GM12878 (cell line): ENCODE measurements at regions not wholly inside any gene's neighbourhood (a gene's known extent, or its start where the extent isn't known, plus 50 kb on each side); places are given as distances from the start of the nearest gene placed in this dataset.

Experiments
- ATAC-seq: fragments of 200-7000 bp; cut with Tn5 transposase; 3 replicates; pipeline ENCODE4 v1.9.1; 2020; ENCODE audit warnings: mild to moderate bottlenecking, moderate library complexity
- BruUV-seq: library from RNA; stranded (reverse); fragments of 400-500 nt; replicated peaks from 2 replicates; lab custom pipeline; 2021; lab: Mats Ljungman, UMichigan
- CTCF ChIA-PET: fragments of 300-600 bp; sonication (Branson Sonifier 250); formaldehyde crosslinking; extraction: SDS; loops from one replicate; lab custom pipeline; 2021; ENCODE audit warnings: inconsistent platforms; lab: Yijun Ruan, JAX
- POLR2A ChIA-PET: fragments of 350-600 bp; formaldehyde crosslinking; extraction: SDS; loops from one replicate; lab custom pipeline; 2021; ENCODE audit warnings: inconsistent platforms; lab: Charles Lee
- RAD21 ChIA-PET: fragments of 300-600 bp; sonication (Branson Sonifier 250); formaldehyde crosslinking; loops from one replicate; lab custom pipeline; 2023; ENCODE audit warnings: antibody characterized with exemption; ENCODE audit not compliant: unreplicated experiment; lab: Charles Lee
- SMC1A ChIA-PET: fragments of 300-600 bp; sonication (Branson Sonifier 250); formaldehyde crosslinking; loops from one replicate; lab custom pipeline; 2023; ENCODE audit not compliant: unreplicated experiment, uncharacterized antibody; lab: Charles Lee
- DNase-seq: peaks from one replicate; pipeline ENCODE4 v3.0.0-alpha.2; 2011; ENCODE audit warnings: low read depth, low spot score
- FAIRE-seq: peaks from 3 replicates; lab custom pipeline; 2011; peaks lifted over from hg19 to GRCh38; lab: Jason Lieb, UNC
- H2AFZ ChIP-seq: 2 replicates; pipeline ENCODE4 v1.6.0; 2011; ENCODE audit warnings: low read depth, low read length, control low read depth; ENCODE audit not compliant: control insufficient read depth
- H3K27ac ChIP-seq: 2 replicates; pipeline ENCODE4 v1.5.1; 2011; ENCODE audit warnings: control low read depth; ENCODE audit not compliant: control insufficient read depth, insufficient read depth
- H3K27me3 ChIP-seq, 2 experiments: replicated peaks in 1 of 2; 2 replicates each; pipeline versions ENCODE4 v1.6.0 to v1.6.1; 2011; ENCODE audit warnings: low read length in 1 of 2; ENCODE audit not compliant: control insufficient read depth in 2 of 2, insufficient read depth in 2 of 2
- H3K36me3 ChIP-seq, 2 experiments: 2 replicates each; pipeline ENCODE4 v1.5.1; 2011; ENCODE audit warnings: low read length in 1 of 2; ENCODE audit not compliant: control insufficient read depth in 2 of 2, insufficient read depth in 2 of 2
- H3K4me1 ChIP-seq: 2 replicates; pipeline ENCODE4 v1.6.1; 2011; ENCODE audit warnings: mild to moderate bottlenecking, low read length, moderate library complexity, mixed read lengths; ENCODE audit not compliant: control insufficient read depth, insufficient read depth
- H3K4me2 ChIP-seq: 2 replicates; pipeline ENCODE4 v1.6.0; 2011; ENCODE audit warnings: control low read depth; ENCODE audit not compliant: control insufficient read depth, insufficient read depth
- H3K4me3 ChIP-seq: fragments of 200-600 bp; sonication (generic); 2 replicates; pipeline ENCODE4 v1.5.1; 2016
- H3K79me2 ChIP-seq: 2 replicates; pipeline ENCODE4 v1.6.0; 2011; ENCODE audit warnings: low read length; ENCODE audit not compliant: control insufficient read depth, insufficient read depth
- H3K9ac ChIP-seq: 2 replicates; pipeline ENCODE4 v1.8.0; 2011; ENCODE audit warnings: low read length, control low read depth, mixed read lengths; ENCODE audit not compliant: control insufficient read depth, insufficient read depth
- H3K9me3 ChIP-seq: replicated peaks from 3 replicates; pipeline ENCODE4 v1.5.1; 2011; ENCODE audit warnings: mild to moderate bottlenecking, low read length; ENCODE audit not compliant: control insufficient read depth, insufficient read depth
- H4K20me1 ChIP-seq: 2 replicates; pipeline ENCODE4 v1.6.0; 2011; ENCODE audit not compliant: control insufficient read depth, insufficient read depth
- EZH2 ChIP-seq: IDR thresholded peaks from 2 replicates; pipeline ENCODE4 v1.6.1; 2012; ENCODE audit warnings: low read depth, mild to moderate bottlenecking, control low read depth, inconsistent platforms, low read length, borderline replicate concordance; ENCODE audit not compliant: control insufficient read depth
- HDAC6 ChIP-seq: fragments of 200-600 bp; sonication (generic); IDR thresholded peaks from one replicate; pipeline ENCODE4 v1.8.0; 2017; ENCODE audit warnings: antibody characterized with exemption; ENCODE audit not compliant: unreplicated experiment
- NR2C1 ChIP-seq: fragments of 450-650 bp; IDR thresholded peaks from 2 replicates; pipeline ENCODE4 v1.6.1; 2017; ENCODE audit warnings: antibody characterized with exemption, mild to moderate bottlenecking, moderate library complexity
- RUNX3 ChIP-seq: IDR thresholded peaks from 2 replicates; pipeline ENCODE4 v1.6.1; 2012; ENCODE audit warnings: low read length, inconsistent platforms
- SUPT20H ChIP-seq: IDR thresholded peaks from 2 replicates; pipeline ENCODE4 v1.6.1; 2011; ENCODE audit warnings: low read depth, mild to moderate bottlenecking, low read length, moderate library complexity, borderline replicate concordance; ENCODE audit not compliant: control insufficient read depth
- ZNF24 ChIP-seq: fragments of 450-650 bp; IDR thresholded peaks from 2 replicates; pipeline ENCODE4 v1.6.1; 2017; ENCODE audit warnings: antibody characterized with exemption, mild to moderate bottlenecking
- ZSCAN29 ChIP-seq: fragments of 450-650 bp; IDR thresholded peaks from 2 replicates; pipeline ENCODE4 v1.6.1; 2017; ENCODE audit warnings: mild to moderate bottlenecking, moderate library complexity
- WGBS: methylation state at CpG from one replicate; pipeline ENCODE4 v1.1.6; 2016; ENCODE audit warnings: low lambda C conversion rate; ENCODE audit not compliant: insufficient replicate concordance, insufficient coverage; ENCODE audit errors: missing lambda C conversion rate; 5-methylcytosine and 5-hydroxymethylcytosine counted together
- in situ Hi-C: fragments of 300-500 bp; cut with MboI; formaldehyde crosslinking; loops from 9 replicates; pipeline ENCODE4 v1.14.3; 2018; ENCODE audit warnings: mixed read lengths
- intact Hi-C: fragments of 100-400 bp; cut with micrococcal nuclease; formaldehyde crosslinking; loops from one replicate; pipeline ENCODE4 v1.14.2; 2022; ENCODE audit not compliant: unreplicated experiment

DNA sequence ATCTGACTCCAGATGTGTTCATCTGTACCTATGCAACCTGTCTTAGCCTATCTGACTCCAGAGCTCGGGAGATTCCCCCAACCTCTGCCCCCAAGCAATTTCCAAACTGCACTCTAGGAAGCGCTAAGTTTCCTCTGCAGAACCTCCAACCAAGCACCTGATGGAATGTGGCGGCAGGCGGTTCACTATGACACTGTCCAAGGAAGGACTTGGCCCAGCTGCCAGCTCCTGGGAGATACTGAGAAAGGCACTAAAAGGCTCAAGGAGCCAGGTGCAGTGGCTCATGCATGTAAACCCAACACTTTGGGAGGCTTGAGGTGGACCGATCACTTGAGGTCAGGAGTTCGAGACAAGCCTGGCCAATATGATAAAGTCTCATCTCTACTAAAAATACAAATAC lies 244.0 kb downstream of the BCL11B start (continued):
- no peak for TF ChIP-seq ZSCAN29
- TF ChIP-seq EZH2 = no peak
- TF ChIP-seq, all 136 proteins: peak for 0

- FAIRE-seq (no peak), ATAC-seq (no peak), DNase-seq (no peak)
- no peaks in the 10 kb centered on the region for H4K20me1 ChIP-seq
- H3K9ac ChIP-seq = no peak overlapping the region
- H3K4me1 ChIP-seq = no peaks in the 10 kb centered on the region
- no peaks in the 10 kb centered on the region; the same call in 1 of the 3 replicates for H3K9me3 ChIP-seq
- BruUV-seq = no TSS peak
- no peaks in the 10 kb centered on the region for H3K27me3 ChIP-seq
- no peaks in the 10 kb centered on the region for H3K79me2 ChIP-seq
- TF ChIP-seq RUNX3 (no peak), HDAC6 (no peak), ZNF24 (no peak), EZH2 (no peak), SUPT20H (no peak), NR2C1 (no peak)
- no peaks in the 10 kb centered on the region for H3K36me3 ChIP-seq
- ChIA-PET RAD21 (no interaction called here), CTCF (no interaction called here), POLR2A (no interaction called here), SMC1A (no interaction called here)
- H2AFZ ChIP-seq = no peak overlapping the region
- intact Hi-C loops = no loop called here
- H3K27ac ChIP-seq = no peak overlapping the region
- no peak overlapping the region for H3K4me2 ChIP-seq
- WGBS = 35% methylated on average over 5 of the region's 5 CpGs
- in situ Hi-C loops = no loop called here
- H3K4me3 ChIP-seq = no peak overlapping the region
Observed at GRCh38 chr14:99028521-99028920, 243.5 kb downstream of the BCL11B start.
